Nephron (organoid): ENCODE measurements at regions not wholly inside any gene's neighbourhood (a gene's known extent, or its start where the extent isn't known, plus 50 kb on each side); places are given as distances from the start of the nearest gene placed in this dataset.

Source experiments
- H3K27ac Mint-ChIP-seq, 3 experiments: 2 replicates each; pipeline ENCODE4 v1.8.0; 2020; ENCODE audit warnings: mixed read lengths in 3 of 3, mild to moderate bottlenecking in 2 of 3, moderate library complexity in 1 of 3
- H3K27me3 Mint-ChIP-seq: 2 replicates; pipeline ENCODE4 v1.8.0; 2021; ENCODE audit warnings: low read depth, mild to moderate bottlenecking, moderate library complexity, mixed read lengths
- H3K36me3 Mint-ChIP-seq: 2 replicates; pipeline ENCODE4 v1.8.0; 2020; ENCODE audit warnings: low read depth, mixed read lengths
- H3K4me1 Mint-ChIP-seq: 2 replicates; pipeline ENCODE4 v1.8.0; 2020; ENCODE audit warnings: mixed read lengths
- H3K4me3 Mint-ChIP-seq, 3 experiments: 2 replicates each; pipeline ENCODE4 v1.8.0; 2020; ENCODE audit warnings: mild to moderate bottlenecking in 3 of 3, mixed read lengths in 3 of 3, moderate library complexity in 2 of 3
- H3K9me3 Mint-ChIP-seq: 2 replicates; pipeline ENCODE4 v1.8.0; 2020; ENCODE audit warnings: mixed read lengths
- CTCF ChIP-seq, 3 experiments: fragments of 200-600 bp; sonication (generic); IDR thresholded peaks; one replicate each; pipeline ENCODE4 v1.5.0; 2021; ENCODE audit warnings: antibody characterized with exemption in 3 of 3; ENCODE audit not compliant: unreplicated experiment in 3 of 3

- Mint-ChIP-seq H3K27me3 (no peaks in the 10 kb centered on the region), H3K4me1 (no peaks in the 10 kb centered on the region), H3K9me3 (no peaks in the 10 kb centered on the region), H3K27ac (no peak overlapping the region), H3K4me3 (no peak overlapping the region), H3K36me3 (no peaks in the 10 kb centered on the region)
- no peak for TF ChIP-seq CTCF (IDR thresholded peaks at IDR 0.05; ENCODE audit: unreplicated experiment in 3 of 3)
Observed at GRCh38 chr1:173395762-173396161, 81.4 kb upstream of the PRDX6 start.

GRCh38 chr1:173400387-173400995, 76.6 kb upstream of the PRDX6 start:
- no peak overlapping the region for H3K4me3 Mint-ChIP-seq
- no peak overlapping the region for H3K27ac Mint-ChIP-seq
- H3K9me3 Mint-ChIP-seq = no peaks in the 10 kb centered on the region
- no peaks in the 10 kb centered on the region for H3K36me3 Mint-ChIP-seq
- H3K27me3 Mint-ChIP-seq = no peaks in the 10 kb centered on the region
- TF ChIP-seq CTCF (IDR thresholded peaks at IDR 0.05; ENCODE audit: unreplicated experiment in 3 of 3) = no peak
- H3K4me1 Mint-ChIP-seq = no peaks in the 10 kb centered on the region

GRCh38 chr1:173403996-173404395, 73.1 kb upstream of the PRDX6 start:
- Mint-ChIP-seq H3K9me3 (no peaks in the 10 kb centered on the region), H3K27ac (no peak overlapping the region), H3K4me3 (no peak overlapping the region), H3K36me3 (no peaks in the 10 kb centered on the region), H3K4me1 (no peaks in the 10 kb centered on the region), H3K27me3 (no peaks in the 10 kb centered on the region)
- TF ChIP-seq CTCF (IDR thresholded peaks at IDR 0.05; ENCODE audit: unreplicated experiment in 3 of 3) = no peak

GRCh38 chr1:173405281-173405680, 71.9 kb upstream of the PRDX6 start:
- Mint-ChIP-seq H3K9me3 (no peaks in the 10 kb centered on the region), H3K36me3 (no peaks in the 10 kb centered on the region), H3K4me3 (no peak overlapping the region), H3K4me1 (no peaks in the 10 kb centered on the region), H3K27me3 (no peaks in the 10 kb centered on the region), H3K27ac (no peak overlapping the region)
- no peak for TF ChIP-seq CTCF (IDR thresholded peaks at IDR 0.05; ENCODE audit: unreplicated experiment in 3 of 3)

- H3K4me3 Mint-ChIP-seq = no peak overlapping the region
- no peak for TF ChIP-seq CTCF (IDR thresholded peaks at IDR 0.05; ENCODE audit: unreplicated experiment in 3 of 3)
- no peaks in the 10 kb centered on the region for H3K27me3 Mint-ChIP-seq
- H3K36me3 Mint-ChIP-seq = no peaks in the 10 kb centered on the region
- H3K27ac Mint-ChIP-seq = no peak overlapping the region
- H3K4me1 Mint-ChIP-seq = no peaks in the 10 kb centered on the region
- H3K9me3 Mint-ChIP-seq = no peaks in the 10 kb centered on the region
Observed at GRCh38 chr1:173405834-173406233, 71.3 kb upstream of the PRDX6 start.

GRCh38 chr1:173406783-173407230, 70.3 kb upstream of the PRDX6 start:
- no peaks in the 10 kb centered on the region for H3K4me1 Mint-ChIP-seq
- H3K36me3 Mint-ChIP-seq = no peaks in the 10 kb centered on the region
- no peaks in the 10 kb centered on the region for H3K9me3 Mint-ChIP-seq
- H3K4me3 Mint-ChIP-seq = no peak overlapping the region
- H3K27me3 Mint-ChIP-seq = no peaks in the 10 kb centered on the region
- TF ChIP-seq CTCF (IDR thresholded peaks at IDR 0.05; ENCODE audit: unreplicated experiment in 3 of 3) = no peak
- H3K27ac Mint-ChIP-seq = no peak overlapping the region
